Panc1 (cell line): ENCODE measurements at regions not wholly inside any gene's neighbourhood (a gene's known extent, or its start where the extent isn't known, plus 50 kb on each side); places are given as distances from the start of the nearest gene placed in this dataset.

Source experiments
- ATAC-seq: fragments of 200-7000 bp; cut with Tn5 transposase; 2 replicates; pipeline ENCODE4 v1.9.1; 2020; ENCODE audit warnings: mild to moderate bottlenecking, moderate library complexity
- BruUV-seq: library from RNA; stranded (reverse); fragments of 400-500 nt; replicated peaks from 2 replicates; lab custom pipeline; 2021; lab: Mats Ljungman, UMichigan
- CTCF ChIA-PET: fragments of 300-600 bp; sonication (Branson Sonifier 250); formaldehyde crosslinking; loops from one replicate; lab custom pipeline; 2022; ENCODE audit warnings: antibody characterized with exemption; lab: Charles Lee
- POLR2A ChIA-PET: fragments of 300-600 bp; sonication (Branson Sonifier 250); formaldehyde crosslinking; loops from one replicate; lab custom pipeline; 2022; ENCODE audit warnings: antibody characterized with exemption; lab: Charles Lee
- DNase-seq: peaks from one replicate; pipeline ENCODE4 v3.0.0-alpha.2; 2010; ENCODE audit warnings: low read depth, low spot score
- H3K27ac ChIP-seq: 2 replicates; pipeline ENCODE4 v1.5.1; 2011; ENCODE audit warnings: mild to moderate bottlenecking, low read length, inconsistent platforms
- H3K27me3 ChIP-seq: fragments of 200-500 bp; sonication (Bioruptor generic); 2 replicates; pipeline ENCODE4 v1.6.0; 2014; ENCODE audit warnings: low read length, inconsistent platforms; ENCODE audit not compliant: control insufficient read depth, insufficient read depth
- H3K36me3 ChIP-seq: fragments of 200-500 bp; sonication (Bioruptor generic); 2 replicates; pipeline ENCODE4 v1.5.1; 2014; ENCODE audit warnings: inconsistent platforms, mild to moderate bottlenecking, low read length, moderate library complexity; ENCODE audit not compliant: control insufficient read depth, insufficient read depth
- H3K4me1 ChIP-seq: 2 replicates; pipeline ENCODE4 v1.5.1; 2011; ENCODE audit warnings: inconsistent platforms, mild to moderate bottlenecking, low read length, moderate library complexity; ENCODE audit not compliant: control insufficient read depth, insufficient read depth
- H3K4me3 ChIP-seq, 2 experiments: 2 replicates each; pipeline ENCODE4 v1.5.1; 2011 to 2012; ENCODE audit warnings: low read depth in 2 of 2, low read length in 2 of 2, mild to moderate bottlenecking in 2 of 2, inconsistent platforms in 1 of 2, moderate library complexity in 1 of 2
- H3K9me3 ChIP-seq: fragments of 200-500 bp; sonication (Bioruptor generic); 2 replicates; pipeline ENCODE4 v1.5.1; 2014; ENCODE audit warnings: low read depth, mild to moderate bottlenecking, inconsistent platforms, low read length, moderate library complexity; ENCODE audit not compliant: control insufficient read depth, insufficient read depth
- POLR2AphosphoS5 ChIP-seq: IDR thresholded peaks from 2 replicates; pipeline ENCODE4 v1.6.1; 2012; ENCODE audit warnings: mild to moderate bottlenecking, low read depth, low read length, moderate library complexity
- SIN3A ChIP-seq: IDR thresholded peaks from 2 replicates; pipeline ENCODE4 v1.6.1; 2012; ENCODE audit warnings: low read depth, mild to moderate bottlenecking, low read length, moderate library complexity, borderline replicate concordance; ENCODE audit not compliant: insufficient read depth
- TCF7L2 ChIP-seq: IDR thresholded peaks from 2 replicates; pipeline ENCODE4 v1.6.1; 2011; ENCODE audit warnings: mild to moderate bottlenecking, low read depth, low read length, inconsistent platforms
- in situ Hi-C: cut with HindIII; loops from 2 replicates; pipeline ENCODE4 v1.10.0; 2016; ENCODE audit warnings: low sequenced_read_pairs, low pct_unique_long_range_greater_than_20kb
- intact Hi-C: fragments of 100-400 bp; cut with micrococcal nuclease; formaldehyde crosslinking; loops from one replicate; pipeline ENCODE4 v1.10.0; 2022; ENCODE audit not compliant: unreplicated experiment
- TF ChIP-seq, protein P1 (sequence below), 2 experiments: IDR thresholded peaks; 2 replicates each; pipeline ENCODE4 v1.6.1; 2011 to 2012; ENCODE audit warnings: low read depth in 2 of 2, control low read depth in 1 of 2, low read length in 1 of 2, mild to moderate bottlenecking in 1 of 2, moderate library complexity in 1 of 2; ENCODE audit not compliant: insufficient read depth in 1 of 2
- TF ChIP-seq, protein P2 (sequence below): fragments of 450-650 bp; IDR thresholded peaks from 2 replicates; pipeline ENCODE4 v1.5.1; 2017; ENCODE audit warnings: mild to moderate bottlenecking

DNA sequence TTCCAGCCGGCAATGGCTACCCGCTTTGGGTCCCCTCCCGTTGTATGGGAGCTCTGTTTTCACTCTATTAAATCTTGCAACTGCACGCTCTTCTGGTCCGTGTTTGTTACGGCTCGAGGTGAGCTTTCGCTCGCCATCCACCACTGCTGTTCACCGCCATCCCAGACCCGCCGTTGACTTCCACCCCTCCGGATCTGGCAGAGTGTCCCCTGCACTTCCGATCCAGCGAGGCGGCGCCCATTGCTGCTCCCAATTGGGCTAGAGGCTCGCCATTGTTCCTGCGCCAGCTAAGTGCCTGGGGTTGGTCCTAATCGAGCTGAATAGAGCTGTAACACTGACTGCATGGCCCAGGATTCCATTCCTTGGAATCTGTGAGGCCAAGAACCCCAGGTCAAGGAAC lies 359.9 kb downstream of the CTTN start:
- in situ Hi-C loops = no loop called here
- BruUV-seq = no TSS peak
- CTCF ChIA-PET = no interaction called here

DNA sequence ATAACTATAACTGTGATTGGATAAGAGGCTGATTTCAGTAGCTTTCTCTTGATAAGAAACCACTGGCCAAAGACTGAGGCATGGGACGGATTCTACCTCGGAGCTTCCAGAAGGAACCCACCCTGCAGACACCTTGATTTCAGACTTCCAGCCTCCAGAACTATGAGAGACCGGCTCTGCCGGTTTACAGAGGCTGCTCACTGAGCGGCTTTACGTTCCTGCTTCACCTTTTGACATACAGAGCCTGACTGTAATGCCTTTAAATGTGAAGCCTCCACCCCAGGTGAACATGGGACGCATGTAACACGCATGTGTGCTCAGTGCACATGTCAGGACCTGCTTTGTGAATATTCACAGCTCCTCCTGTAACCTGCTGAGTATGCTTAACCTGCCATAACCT lies 361.5 kb downstream of the CTTN start:
- ATAC-seq = no peak
- ChIA-PET CTCF (no interaction called here), POLR2A (interaction anchor here (0.5 kb wide), 1 partner anchor 128 kb away, joined by 4 read pairs; no protein-coding TSS in a partner anchor)
- in situ Hi-C loops = no loop called here
- DNase-seq = no peak
- Histone ChIP-seq H3K4me3 (no peak overlapping the region), H3K27ac (no peak overlapping the region), H3K36me3 (no peaks in the 10 kb centered on the region), H3K4me1 (no peaks in the 10 kb centered on the region), H3K9me3 (no peaks in the 10 kb centered on the region), H3K27me3 (no peaks in the 10 kb centered on the region)
- BruUV-seq = no TSS peak
- TF ChIP-seq, protein P1, sequence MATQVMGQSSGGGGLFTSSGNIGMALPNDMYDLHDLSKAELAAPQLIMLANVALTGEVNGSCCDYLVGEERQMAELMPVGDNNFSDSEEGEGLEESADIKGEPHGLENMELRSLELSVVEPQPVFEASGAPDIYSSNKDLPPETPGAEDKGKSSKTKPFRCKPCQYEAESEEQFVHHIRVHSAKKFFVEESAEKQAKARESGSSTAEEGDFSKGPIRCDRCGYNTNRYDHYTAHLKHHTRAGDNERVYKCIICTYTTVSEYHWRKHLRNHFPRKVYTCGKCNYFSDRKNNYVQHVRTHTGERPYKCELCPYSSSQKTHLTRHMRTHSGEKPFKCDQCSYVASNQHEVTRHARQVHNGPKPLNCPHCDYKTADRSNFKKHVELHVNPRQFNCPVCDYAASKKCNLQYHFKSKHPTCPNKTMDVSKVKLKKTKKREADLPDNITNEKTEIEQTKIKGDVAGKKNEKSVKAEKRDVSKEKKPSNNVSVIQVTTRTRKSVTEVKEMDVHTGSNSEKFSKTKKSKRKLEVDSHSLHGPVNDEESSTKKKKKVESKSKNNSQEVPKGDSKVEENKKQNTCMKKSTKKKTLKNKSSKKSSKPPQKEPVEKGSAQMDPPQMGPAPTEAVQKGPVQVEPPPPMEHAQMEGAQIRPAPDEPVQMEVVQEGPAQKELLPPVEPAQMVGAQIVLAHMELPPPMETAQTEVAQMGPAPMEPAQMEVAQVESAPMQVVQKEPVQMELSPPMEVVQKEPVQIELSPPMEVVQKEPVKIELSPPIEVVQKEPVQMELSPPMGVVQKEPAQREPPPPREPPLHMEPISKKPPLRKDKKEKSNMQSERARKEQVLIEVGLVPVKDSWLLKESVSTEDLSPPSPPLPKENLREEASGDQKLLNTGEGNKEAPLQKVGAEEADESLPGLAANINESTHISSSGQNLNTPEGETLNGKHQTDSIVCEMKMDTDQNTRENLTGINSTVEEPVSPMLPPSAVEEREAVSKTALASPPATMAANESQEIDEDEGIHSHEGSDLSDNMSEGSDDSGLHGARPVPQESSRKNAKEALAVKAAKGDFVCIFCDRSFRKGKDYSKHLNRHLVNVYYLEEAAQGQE (IDR thresholded peaks at IDR 0.05; ENCODE audit: insufficient read depth in 1 of 2, low read depth in 2 of 2, low read length in 1 of 2) = no peak
- TF ChIP-seq SIN3A = no peak
- no peak for TF ChIP-seq TCF7L2
- TF ChIP-seq, protein P2, sequence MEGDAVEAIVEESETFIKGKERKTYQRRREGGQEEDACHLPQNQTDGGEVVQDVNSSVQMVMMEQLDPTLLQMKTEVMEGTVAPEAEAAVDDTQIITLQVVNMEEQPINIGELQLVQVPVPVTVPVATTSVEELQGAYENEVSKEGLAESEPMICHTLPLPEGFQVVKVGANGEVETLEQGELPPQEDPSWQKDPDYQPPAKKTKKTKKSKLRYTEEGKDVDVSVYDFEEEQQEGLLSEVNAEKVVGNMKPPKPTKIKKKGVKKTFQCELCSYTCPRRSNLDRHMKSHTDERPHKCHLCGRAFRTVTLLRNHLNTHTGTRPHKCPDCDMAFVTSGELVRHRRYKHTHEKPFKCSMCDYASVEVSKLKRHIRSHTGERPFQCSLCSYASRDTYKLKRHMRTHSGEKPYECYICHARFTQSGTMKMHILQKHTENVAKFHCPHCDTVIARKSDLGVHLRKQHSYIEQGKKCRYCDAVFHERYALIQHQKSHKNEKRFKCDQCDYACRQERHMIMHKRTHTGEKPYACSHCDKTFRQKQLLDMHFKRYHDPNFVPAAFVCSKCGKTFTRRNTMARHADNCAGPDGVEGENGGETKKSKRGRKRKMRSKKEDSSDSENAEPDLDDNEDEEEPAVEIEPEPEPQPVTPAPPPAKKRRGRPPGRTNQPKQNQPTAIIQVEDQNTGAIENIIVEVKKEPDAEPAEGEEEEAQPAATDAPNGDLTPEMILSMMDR = no peak
- no peak for TF ChIP-seq POLR2AphosphoS5
- intact Hi-C loops = no loop called here

More for the DNA sequence above, 359.9 kb downstream of the CTTN start:
- H3K9me3 ChIP-seq = no peaks in the 10 kb centered on the region
- H3K4me1 ChIP-seq = no peaks in the 10 kb centered on the region
- POLR2A ChIA-PET = no interaction called here
- DNase-seq (no peak), ATAC-seq (no peak)
- no peaks in the 10 kb centered on the region for H3K36me3 ChIP-seq
- H3K27ac ChIP-seq = no peak overlapping the region
- intact Hi-C loops = no loop called here
- no peaks in the 10 kb centered on the region for H3K27me3 ChIP-seq
- no peak overlapping the region for H3K4me3 ChIP-seq
- TF ChIP-seq POLR2AphosphoS5 (no peak), SIN3A (no peak), TCF7L2 (no peak)
- TF ChIP-seq, protein P2 = no peak
- TF ChIP-seq, protein P1 (IDR thresholded peaks at IDR 0.05; ENCODE audit: insufficient read depth in 1 of 2, low read depth in 2 of 2, low read length in 1 of 2) = no peak
